HEK293T (cell line): ENCODE measurements at regions not wholly inside any gene's neighbourhood (a gene's known extent, or its start where the extent isn't known, plus 50 kb on each side); places are given as distances from the start of the nearest gene placed in this dataset.

Source experiments
- CTCF ChIA-PET: fragments of 350-600 bp; formaldehyde crosslinking; extraction: SDS; loops from one replicate; lab custom pipeline; 2021; ENCODE audit warnings: antibody characterized with exemption, inconsistent platforms; lab: Yijun Ruan, JAX
- POLR2A ChIA-PET: fragments of 350-600 bp; formaldehyde crosslinking; extraction: SDS; loops from one replicate; lab custom pipeline; 2020; ENCODE audit warnings: antibody characterized with exemption, inconsistent platforms; lab: Yijun Ruan, JAX
- DNase-seq: peaks from one replicate; pipeline ENCODE4 v3.0.0; 2012; ENCODE audit warnings: mixed read lengths; ENCODE audit errors: extremely low spot score
- ARNT ChIP-seq: fragments of 450-650 bp; IDR thresholded peaks from 2 replicates; pipeline ENCODE4 v1.6.1; 2017; ENCODE audit warnings: mild to moderate bottlenecking
- BHLHE40 ChIP-seq: fragments of 450-650 bp; IDR thresholded peaks from 2 replicates; pipeline ENCODE4 v1.6.1; 2016; ENCODE audit warnings: mild to moderate bottlenecking, moderate library complexity, borderline replicate concordance
- CTBP1 ChIP-seq: fragments of 450-650 bp; IDR thresholded peaks from 2 replicates; pipeline ENCODE4 v1.6.1; 2016; ENCODE audit warnings: borderline replicate concordance
- ELF4 ChIP-seq: fragments of 450-650 bp; IDR thresholded peaks from 2 replicates; pipeline ENCODE4 v1.6.1; 2017; ENCODE audit warnings: antibody characterized with exemption
- FOXA1 ChIP-seq: fragments of 450-650 bp; IDR thresholded peaks from 2 replicates; pipeline ENCODE4 v1.6.1; 2016; ENCODE audit warnings: mild to moderate bottlenecking
- FOXK2 ChIP-seq: fragments of 450-650 bp; IDR thresholded peaks from 2 replicates; pipeline ENCODE4 v1.6.1; 2016; ENCODE audit warnings: mild to moderate bottlenecking
- FOXM1 ChIP-seq: fragments of 450-650 bp; IDR thresholded peaks from 2 replicates; pipeline ENCODE4 v1.6.1; 2017; ENCODE audit warnings: mild to moderate bottlenecking, borderline replicate concordance
- HDGF ChIP-seq: fragments of 450-650 bp; IDR thresholded peaks from 2 replicates; pipeline ENCODE4 v1.6.1; 2017; ENCODE audit warnings: antibody characterized with exemption, borderline replicate concordance
- L3MBTL2 ChIP-seq: fragments of 450-650 bp; conservative IDR thresholded peaks from 2 replicates; pipeline ENCODE4 v1.6.1; 2016; ENCODE audit warnings: mild to moderate bottlenecking
- LEF1 ChIP-seq: fragments of 450-650 bp; IDR thresholded peaks from 2 replicates; pipeline ENCODE4 v1.6.1; 2017; ENCODE audit warnings: mild to moderate bottlenecking, borderline replicate concordance
- NFRKB ChIP-seq: fragments of 450-650 bp; IDR thresholded peaks from 2 replicates; pipeline ENCODE4 v1.6.1; 2016; ENCODE audit warnings: mild to moderate bottlenecking, moderate library complexity
- SP1 ChIP-seq: fragments of 450-650 bp; IDR thresholded peaks from 2 replicates; pipeline ENCODE4 v1.6.1; 2017
- SUZ12 ChIP-seq: fragments of 450-650 bp; IDR thresholded peaks from 2 replicates; pipeline ENCODE4 v1.6.1; 2016; ENCODE audit warnings: mild to moderate bottlenecking
- TARDBP ChIP-seq: fragments of 450-650 bp; IDR thresholded peaks from 2 replicates; pipeline ENCODE4 v1.6.1; 2016
- ZNF384 ChIP-seq: fragments of 450-650 bp; IDR thresholded peaks from 2 replicates; pipeline ENCODE4 v1.6.1; 2016
- TF ChIP-seq, protein P1 (sequence below): fragments of 450-650 bp; IDR thresholded peaks from 2 replicates; pipeline ENCODE4 v1.6.1; 2016

- no peak for TF ChIP-seq NFRKB
- TF ChIP-seq SP1, result no peak
- no peak for TF ChIP-seq FOXK2
- no peak for TF ChIP-seq BHLHE40
- no peak for TF ChIP-seq ELF4
- TF ChIP-seq L3MBTL2, result no peak
- no peak for TF ChIP-seq ARNT
- TF ChIP-seq, protein P1, sequence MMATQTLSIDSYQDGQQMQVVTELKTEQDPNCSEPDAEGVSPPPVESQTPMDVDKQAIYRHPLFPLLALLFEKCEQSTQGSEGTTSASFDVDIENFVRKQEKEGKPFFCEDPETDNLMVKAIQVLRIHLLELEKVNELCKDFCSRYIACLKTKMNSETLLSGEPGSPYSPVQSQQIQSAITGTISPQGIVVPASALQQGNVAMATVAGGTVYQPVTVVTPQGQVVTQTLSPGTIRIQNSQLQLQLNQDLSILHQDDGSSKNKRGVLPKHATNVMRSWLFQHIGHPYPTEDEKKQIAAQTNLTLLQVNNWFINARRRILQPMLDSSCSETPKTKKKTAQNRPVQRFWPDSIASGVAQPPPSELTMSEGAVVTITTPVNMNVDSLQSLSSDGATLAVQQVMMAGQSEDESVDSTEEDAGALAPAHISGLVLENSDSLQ, result no peak
- CTCF ChIA-PET, result no interaction called here
- DNase-seq, result no peak
- POLR2A ChIA-PET, result no interaction called here
These were observed 131.7 kb upstream of the VLDLR start for GRCh38 chr9:2489838-2490314.

GRCh38 chr9:2492161-2492560 is 129.4 kb upstream of the VLDLR start:
- ChIA-PET CTCF (no interaction called here), POLR2A (no interaction called here)
- TF ChIP-seq ZNF384 (no peak), FOXM1 (no peak), ELF4 (no peak), BHLHE40 (no peak), NFRKB (no peak), FOXK2 (no peak), SUZ12 (no peak), LEF1 (no peak), SP1 (no peak), HDGF (no peak), ARNT (no peak), CTBP1 (no peak), FOXA1 (no peak)
- TF ChIP-seq, protein P1, result no peak
- DNase-seq, result no peak

DNA sequence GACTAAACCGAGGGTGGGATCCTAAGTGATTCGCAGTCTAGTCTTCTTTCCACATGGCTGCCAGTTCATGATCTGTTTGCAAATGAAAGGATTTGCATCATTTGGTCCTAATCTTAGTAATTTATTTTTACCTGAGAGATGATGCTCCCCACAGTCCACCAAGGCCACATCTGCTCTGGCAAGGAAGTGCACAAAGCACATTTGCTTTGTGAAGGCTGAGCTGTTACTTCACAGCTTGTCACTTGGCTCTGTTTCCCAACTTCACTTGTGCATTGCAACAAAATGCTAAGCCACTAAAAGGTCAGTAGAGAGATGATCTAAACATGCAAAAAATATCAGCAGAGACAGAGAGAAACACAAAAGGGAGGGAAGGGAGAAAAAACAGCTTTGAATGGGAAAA is 128.5 kb upstream of the VLDLR start:
- CTCF ChIA-PET, result no interaction called here
- DNase-seq, result no peak
- POLR2A ChIA-PET, result no interaction called here
- TF ChIP-seq ARNT, result no peak
- TF ChIP-seq FOXM1, result no peak

- ChIA-PET POLR2A (no interaction called here), CTCF (no interaction called here)
- DNase-seq, result no peak
These were observed 128.1 kb upstream of the VLDLR start for GRCh38 chr9:2493529-2493928.

GRCh38 chr9:2494562-2494961 is 127.0 kb upstream of the VLDLR start:
- CTCF ChIA-PET, result no interaction called here
- POLR2A ChIA-PET, result no interaction called here
- no peak for DNase-seq
- TF ChIP-seq TARDBP, result no peak
- no peak for TF ChIP-seq BHLHE40
- TF ChIP-seq SUZ12, result no peak
- TF ChIP-seq ARNT, result no peak
- no peak for TF ChIP-seq CTBP1
- TF ChIP-seq L3MBTL2, result no peak
- TF ChIP-seq, protein P1, result no peak
- no peak for TF ChIP-seq ELF4

More at GRCh38 chr9:2493529-2493928, 128.1 kb upstream of the VLDLR start:
- TF ChIP-seq ARNT (no peak), ZNF384 (no peak)
- TF ChIP-seq, protein P1, result no peak

- no peak for DNase-seq
- POLR2A ChIA-PET, result no interaction called here
- CTCF ChIA-PET, result no interaction called here
- TF ChIP-seq SP1 (no peak), ZNF384 (no peak), ELF4 (no peak), FOXA1 (no peak), FOXK2 (no peak)
- TF ChIP-seq, protein P1, result no peak
These were observed 126.2 kb upstream of the VLDLR start for GRCh38 chr9:2495221-2496005.
